DMS 273 treated with DMSO at 0.1 percent for 48 hours (cell line): ENCODE measurements at regions not wholly inside any gene's neighbourhood (a gene's known extent, or its start where the extent isn't known, plus 50 kb on each side); places are given as distances from the start of the nearest gene placed in this dataset.
"Not testable (repeated sequence)": the region's sequence is repeated elsewhere in the genome, so short reads cannot be mapped to it uniquely, and the experiment has no call there.

ENCODE experiments used
- DNase-seq: peaks from one replicate; lab custom pipeline; 2025; lab: John Stamatoyannopoulos, UW

GRCh38 chr19:13712767-13713201 lies 51.5 kb upstream of the MRI1 start:
- no peak for DNase-seq

GRCh38 chr19:13707915-13708314 lies 56.4 kb upstream of the MRI1 start:
- no peak for DNase-seq

- DNase-seq = no peak
These were observed 58.3 kb upstream of the MRI1 start for GRCh38 chr19:13705928-13706447.

GRCh38 chr19:13705201-13705600 lies 59.1 kb upstream of the MRI1 start:
- DNase-seq = no peak

- DNase-seq = no peak
These were observed 62.7 kb upstream of the MRI1 start for GRCh38 chr19:13701624-13702023.

GRCh38 chr19:13700621-13701020 lies 63.7 kb upstream of the MRI1 start:
- no peak for DNase-seq

GRCh38 chr19:13699786-13700185 lies 64.5 kb upstream of the MRI1 start:
- no peak for DNase-seq

- DNase-seq = no peak
These were observed 67.5 kb upstream of the MRI1 start for GRCh38 chr19:13696839-13697238.

GRCh38 chr19:13693889-13694288 lies 70.4 kb upstream of the MRI1 start:
- DNase-seq = no peak

GRCh38 chr19:13691569-13692435 lies 72.5 kb upstream of the MRI1 start:
- DNase-seq = no peak

GRCh38 chr19:13689085-13689484 lies 75.2 kb upstream of the MRI1 start:
- DNase-seq = no peak

GRCh38 chr19:13684021-13684420 lies 80.3 kb upstream of the MRI1 start:
- DNase-seq = no peak

GRCh38 chr19:13681509-13681908 lies 82.8 kb upstream of the MRI1 start:
- no peak for DNase-seq

- DNase-seq = not testable (repeated sequence)
These were observed 83.5 kb upstream of the MRI1 start for GRCh38 chr19:13680708-13681360.

- DNase-seq = not testable (repeated sequence)
These were observed 87.4 kb upstream of the MRI1 start for GRCh38 chr19:13676967-13677366.

- not testable (repeated sequence) for DNase-seq
These were observed 91.7 kb upstream of the MRI1 start for GRCh38 chr19:13672480-13673175.

- DNase-seq = no peak
These were observed 93.5 kb upstream of the MRI1 start for GRCh38 chr19:13670846-13671245.

GRCh38 chr19:13669780-13670355 lies 94.5 kb upstream of the MRI1 start:
- DNase-seq = no peak

- no peak for DNase-seq
These were observed 95.4 kb upstream of the MRI1 start for GRCh38 chr19:13668964-13669363.

- no peak for DNase-seq
These were observed 98.2 kb upstream of the MRI1 start for GRCh38 chr19:13666165-13666564.

GRCh38 chr19:13665125-13665905 lies 99.0 kb upstream of the MRI1 start:
- no peak for DNase-seq
